ENCODE measurements at regions not wholly inside any gene's neighbourhood (a gene's known extent, or its start where the extent isn't known, plus 50 kb on each side); places are given as distances from the start of the nearest gene placed in this dataset.

GRCh38 chr2:100675855-100676254 lies 113.1 kb downstream of the PDCL3 start:
- DNase-seq (ENCODE audit: low read depth, low spot score) (no peak), FAIRE-seq (no peak)
- Histone ChIP-seq H4K20me1 (replicated peaks; ENCODE audit: control insufficient read depth, extremely low read depth, insufficient read depth, low read length) (no peaks in the 10 kb centered on the region), H3K9ac (replicated peaks; ENCODE audit: extremely low read depth, insufficient read depth, low read length) (no peak overlapping the region), H3K4me3 (replicated peaks in 1 of 3; ENCODE audit: insufficient read depth in 1 of 3, low read depth in 1 of 3, low read length in 3 of 3) (no peak overlapping the region), H3K4me2 (ENCODE audit: insufficient read depth, low read length) (no peak overlapping the region), H3K79me2 (ENCODE audit: control insufficient read depth, insufficient read depth, low read length) (no peaks in the 10 kb centered on the region), H3K9me1 (replicated peaks; ENCODE audit: control insufficient read depth, extremely low read depth, insufficient read depth, low read length) (no peaks in the 10 kb centered on the region), H3K4me1 (ENCODE audit: control insufficient read depth, extremely low read depth, insufficient read depth, low read length) (no peaks in the 10 kb centered on the region), H3K36me3 (ENCODE audit: control insufficient read depth in 2 of 2, extremely low read depth in 1 of 2, insufficient read depth in 2 of 2, low read length in 2 of 2) (no peaks in the 10 kb centered on the region), H3K27ac (ENCODE audit: insufficient read depth, low read depth, low read length) (no peak overlapping the region), H3K9me3 (replicated peaks; ENCODE audit: control insufficient read depth, insufficient read depth, low read length) (no peaks in the 10 kb centered on the region), H3K27me3 (ENCODE audit: control insufficient read depth in 2 of 2, insufficient read depth in 2 of 2, low read length in 2 of 2) (peaks cover 0 to 2% of the 10 kb centered on the region in 2 experiments), H2AFZ (ENCODE audit: low read depth, low read length) (no peak overlapping the region)
- ChIA-PET POLR2A (no interaction called here), CTCF (no interaction called here)
- dilution Hi-C loops (cut with MboI; ENCODE audit: extremely low pct_ligation_motif_present, low sequenced_read_pairs) = no loop called here
- TF ChIP-seq POLR2A (IDR thresholded peaks at IDR 0.05; ENCODE audit: low read depth, low read length) (no peak), MYC (IDR thresholded peaks at IDR 0.05; ENCODE audit: low read depth, low read length) (no peak), MAX (IDR thresholded peaks at IDR 0.05; ENCODE audit: insufficient read depth, insufficient read length) (no peak)
- intact Hi-C loops (cut with micrococcal nuclease) = no loop called here
- no TSS peak for BruUV-seq (replicated peaks)

GRCh38 chr2:100676346-100676745 lies 113.6 kb downstream of the PDCL3 start:
- H2AFZ ChIP-seq (ENCODE audit: low read depth, low read length) = no peak overlapping the region
- FAIRE-seq = no peak
- no peak for DNase-seq (ENCODE audit: low read depth, low spot score)

More at GRCh38 chr2:100676346-100676745, 113.6 kb downstream of the PDCL3 start:
- POLR2A ChIA-PET = no interaction called here
- Histone ChIP-seq H3K9ac (replicated peaks; ENCODE audit: extremely low read depth, insufficient read depth, low read length) (no peak overlapping the region), H3K9me3 (replicated peaks; ENCODE audit: control insufficient read depth, insufficient read depth, low read length) (no peaks in the 10 kb centered on the region), H3K4me1 (ENCODE audit: control insufficient read depth, extremely low read depth, insufficient read depth, low read length) (no peaks in the 10 kb centered on the region), H3K27me3 (ENCODE audit: control insufficient read depth in 2 of 2, insufficient read depth in 2 of 2, low read length in 2 of 2) (peaks cover 0 to 2% of the 10 kb centered on the region in 2 experiments), H3K79me2 (ENCODE audit: control insufficient read depth, insufficient read depth, low read length) (no peaks in the 10 kb centered on the region), H3K27ac (ENCODE audit: insufficient read depth, low read depth, low read length) (no peak overlapping the region), H3K9me1 (replicated peaks; ENCODE audit: control insufficient read depth, extremely low read depth, insufficient read depth, low read length) (no peaks in the 10 kb centered on the region), H3K4me3 (replicated peaks in 1 of 3; ENCODE audit: insufficient read depth in 1 of 3, low read depth in 1 of 3, low read length in 3 of 3) (no peak overlapping the region), H3K4me2 (ENCODE audit: insufficient read depth, low read length) (no peak overlapping the region), H3K36me3 (ENCODE audit: control insufficient read depth in 2 of 2, extremely low read depth in 1 of 2, insufficient read depth in 2 of 2, low read length in 2 of 2) (no peaks in the 10 kb centered on the region), H4K20me1 (replicated peaks; ENCODE audit: control insufficient read depth, extremely low read depth, insufficient read depth, low read length) (no peaks in the 10 kb centered on the region)
- CTCF ChIA-PET = no interaction called here
- dilution Hi-C loops (cut with MboI; ENCODE audit: extremely low pct_ligation_motif_present, low sequenced_read_pairs) (no loop called here), intact Hi-C loops (cut with micrococcal nuclease) (no loop called here)
- no peak for TF ChIP-seq CTCF (IDR thresholded peaks at IDR 0.05; ENCODE audit: extremely low read depth in 1 of 2, insufficient read depth in 1 of 2, low read depth in 1 of 2, low read length in 2 of 2)
- no peak for TF ChIP-seq MYC (IDR thresholded peaks at IDR 0.05; ENCODE audit: low read depth, low read length)
- TF ChIP-seq MAX (IDR thresholded peaks at IDR 0.05; ENCODE audit: insufficient read depth, insufficient read length) = no peak
- TF ChIP-seq POLR2A (IDR thresholded peaks at IDR 0.05; ENCODE audit: low read depth, low read length) = no peak
- TF ChIP-seq GATA2 (IDR thresholded peaks at IDR 0.05; ENCODE audit: insufficient read depth, insufficient read length, low read depth, low read length) = no peak
- no peak for TF ChIP-seq EZH2 (IDR thresholded peaks at IDR 0.05; ENCODE audit: borderline replicate concordance, low read depth, low read length, severe bottlenecking)
- TF ChIP-seq FOS (IDR thresholded peaks at IDR 0.05; ENCODE audit: borderline replicate concordance, insufficient read depth, low read length) = no peak
- TF ChIP-seq JUN (IDR thresholded peaks at IDR 0.05; ENCODE audit: borderline replicate concordance, insufficient read depth, insufficient read length, low read depth) = no peak
- no peak for TF ChIP-seq POLR2AphosphoS5 (IDR thresholded peaks at IDR 0.05; ENCODE audit: insufficient read depth, low read depth, low read length)
- BruUV-seq (replicated peaks) = no TSS peak
